ENCODE measurements at regions not wholly inside any gene's neighbourhood (a gene's known extent, or its start where the extent isn't known, plus 50 kb on each side); places are given as distances from the start of the nearest gene placed in this dataset.

- H3K36me3 ChIP-seq (ENCODE audit: control insufficient read depth in 2 of 4, insufficient read depth in 4 of 4, low read length in 3 of 4), result no peaks in the 10 kb centered on the region
- no peaks in the 10 kb centered on the region for H3K79me2 ChIP-seq (ENCODE audit: control insufficient read depth in 1 of 2, insufficient read depth in 2 of 2, low read length in 2 of 2)
- no peak overlapping the region for H3K9ac ChIP-seq (replicated peaks in 1 of 4; ENCODE audit: extremely low read depth in 1 of 4, low read depth in 3 of 4, low read length in 3 of 4)
- WGBS, 2 experiments (ENCODE audit: extremely low coverage in 1 of 2, insufficient coverage in 1 of 2, insufficient read length in 1 of 2, insufficient replicate concordance in 2 of 2, low coverage in 1 of 2, low lambda C conversion rate in 2 of 2, missing lambda C conversion rate in 1 of 2), result 91% methylated on average over 3 of the region's 3 CpGs; no CpG with 5 or more reads in 1 of the 2 experiments
- H3K27ac ChIP-seq (ENCODE audit: low read depth, low read length), result no peak overlapping the region
- POLR2A ChIA-PET (ENCODE audit: partially characterized antibody), result no interaction called here
- no peak overlapping the region for H3K4ac ChIP-seq (replicated peaks; ENCODE audit: insufficient read length, low read depth, low read length)
- H4K5ac ChIP-seq (ENCODE audit: insufficient read length, low read depth, low read length), result no peak overlapping the region
- no peak overlapping the region for H2BK5ac ChIP-seq (ENCODE audit: low read depth, low read length)
- H3K23me2 ChIP-seq (ENCODE audit: low read depth, low read length), result no peaks in the 10 kb centered on the region
- DNase-seq (ENCODE audit: low read depth in 1 of 2, low spot score in 2 of 2), result no peak
- H2BK120ac ChIP-seq (replicated peaks; ENCODE audit: low read depth, low read length), result no peak overlapping the region
- H3K14ac ChIP-seq (ENCODE audit: insufficient read length), result no peak overlapping the region
- H3K18ac ChIP-seq (ENCODE audit: extremely low read depth, low read length), result no peak overlapping the region
- no peak overlapping the region for H2BK15ac ChIP-seq (ENCODE audit: low read length)
- no peak overlapping the region for H2AK5ac ChIP-seq (ENCODE audit: low read depth, low read length)
- peaks cover 6 to 12% of the 10 kb centered on the region in 2 experiments for H3K9me3 ChIP-seq (ENCODE audit: insufficient read depth in 2 of 2, low read depth in 1 of 2, low read length in 1 of 2)
- no peaks in the 10 kb centered on the region for H4K20me1 ChIP-seq (replicated peaks in 1 of 2; ENCODE audit: control insufficient read depth in 1 of 2, insufficient read depth in 2 of 2, low read length in 2 of 2)
- FAIRE-seq, result no peak
- no peaks in the 10 kb centered on the region for H3K79me1 ChIP-seq (ENCODE audit: low read depth, low read length)
- H3K27me3 ChIP-seq (replicated peaks in 1 of 4; ENCODE audit: control insufficient read depth in 3 of 4, extremely low read depth in 1 of 4, insufficient read depth in 3 of 4, low read length in 3 of 4), result no peaks in the 10 kb centered on the region
- no peak overlapping the region for H2AFZ ChIP-seq (ENCODE audit: low read length)
- no peak overlapping the region for H3K4me3 ChIP-seq (ENCODE audit: extremely low read depth in 1 of 4, insufficient read depth in 2 of 4, low read depth in 3 of 4, low read length in 4 of 4)
- no peak overlapping the region for H3K23ac ChIP-seq (ENCODE audit: insufficient read length)
- H3K56ac ChIP-seq (replicated peaks; ENCODE audit: insufficient read length, low read depth, low read length), result no peak overlapping the region
- no peak overlapping the region for H2BK12ac ChIP-seq (ENCODE audit: low read depth, low read length)
- H2BK20ac ChIP-seq (ENCODE audit: low read length), result no peak overlapping the region
- H4K91ac ChIP-seq (replicated peaks; ENCODE audit: insufficient read length, low read length), result no peak overlapping the region
- no peaks in the 10 kb centered on the region for H3K4me1 ChIP-seq (replicated peaks in 1 of 4; ENCODE audit: control insufficient read depth in 3 of 4, insufficient read depth in 4 of 4, low read length in 3 of 4)
- TF ChIP-seq GTF2F1 (IDR thresholded peaks at IDR 0.05; ENCODE audit: borderline replicate concordance, low read depth, low read length), result no peak
- CTCF ChIA-PET (ENCODE audit: partially characterized antibody), result no interaction called here
- H3K4me2 ChIP-seq (ENCODE audit: insufficient read depth in 1 of 2, low read depth in 2 of 2, low read length in 2 of 2), result no peak overlapping the region
- no peak overlapping the region for H4K8ac ChIP-seq (ENCODE audit: extremely low read depth, insufficient read depth, low read length)
Observed at GRCh38 chr12:107351109-107351508, 257.8 kb upstream of the CRY1 start.

Data from H1 (cell line).